Superior temporal gyrus (tissue), 1 donor: ENCODE measurements at regions not wholly inside any gene's neighbourhood (a gene's known extent, or its start where the extent isn't known, plus 50 kb on each side); places are given as distances from the start of the nearest gene placed in this dataset.

ENCODE experiments used
- DNase-seq: peaks from one replicate; pipeline ENCODE4 v3.0.0-alpha.2; 2016; ENCODE audit errors: extremely low spot score

- no peak for DNase-seq
Measured at GRCh38 chr2:201969241-201969937, 64.3 kb upstream of the FZD7 start.

- DNase-seq, result no peak
Measured at GRCh38 chr2:201969938-201970785, 63.5 kb upstream of the FZD7 start.

- no peak for DNase-seq
Measured at GRCh38 chr2:201970786-201971108, 62.9 kb upstream of the FZD7 start.

GRCh38 chr2:201971531-201972228, 62.0 kb upstream of the FZD7 start:
- no peak for DNase-seq

GRCh38 chr2:201972621-201973255, 60.9 kb upstream of the FZD7 start:
- DNase-seq, result no peak

- DNase-seq, result no peak
Measured at GRCh38 chr2:201973305-201973928, 60.2 kb upstream of the FZD7 start.

GRCh38 chr2:201974171-201975100, 59.2 kb upstream of the FZD7 start:
- DNase-seq, result no peak

- no peak for DNase-seq
Measured at GRCh38 chr2:201975434-201975833, 58.2 kb upstream of the FZD7 start.

GRCh38 chr2:201975964-201976612, 57.6 kb upstream of the FZD7 start:
- DNase-seq, result no peak

- no peak for DNase-seq
Measured at GRCh38 chr2:201977651-201978050, 56.0 kb upstream of the FZD7 start.

- no peak for DNase-seq
Measured at GRCh38 chr2:201978333-201978732, 55.3 kb upstream of the FZD7 start.

GRCh38 chr2:201978986-201979385, 54.7 kb upstream of the FZD7 start:
- no peak for DNase-seq

- no peak for DNase-seq
Measured at GRCh38 chr2:201980389-201980821, 53.2 kb upstream of the FZD7 start.

- DNase-seq, result no peak
Measured at GRCh38 chr2:201980946-201981345, 52.7 kb upstream of the FZD7 start.

- no peak for DNase-seq
Measured at GRCh38 chr2:201983174-201983573, 50.5 kb upstream of the FZD7 start.

GRCh38 chr2:201983800-201984199, 49.9 kb upstream of the FZD7 start:
- no peak for DNase-seq
